ENCODE measurements at regions not wholly inside any gene's neighbourhood (a gene's known extent, or its start where the extent isn't known, plus 50 kb on each side); places are given as distances from the start of the nearest gene placed in this dataset.

- H3K4me3 ChIP-seq (ENCODE audit: low read depth, low read length): no peak overlapping the region
- TF ChIP-seq CTCF (IDR thresholded peaks at IDR 0.05; ENCODE audit: low read depth, low read length): no peak
Observed at GRCh38 chr6:114592506-114592905, 249.7 kb upstream of the HS3ST5 start.

GRCh38 chr6:114588726-114589125, 245.9 kb upstream of the HS3ST5 start:
- no peak for TF ChIP-seq CTCF (IDR thresholded peaks at IDR 0.05; ENCODE audit: low read depth, low read length)
- H3K4me3 ChIP-seq (ENCODE audit: low read depth, low read length): no peak overlapping the region

GRCh38 chr6:114586298-114586697, 243.5 kb upstream of the HS3ST5 start:
- no peak overlapping the region for H3K4me3 ChIP-seq (ENCODE audit: low read depth, low read length)
- no peak for TF ChIP-seq CTCF (IDR thresholded peaks at IDR 0.05; ENCODE audit: low read depth, low read length)

- TF ChIP-seq CTCF (IDR thresholded peaks at IDR 0.05; ENCODE audit: low read depth, low read length): no peak
- H3K4me3 ChIP-seq (ENCODE audit: low read depth, low read length): no peak overlapping the region
Observed at GRCh38 chr6:114581293-114581692, 238.5 kb upstream of the HS3ST5 start.

- no peak for TF ChIP-seq CTCF (IDR thresholded peaks at IDR 0.05; ENCODE audit: low read depth, low read length)
- no peak overlapping the region for H3K4me3 ChIP-seq (ENCODE audit: low read depth, low read length)
Observed at GRCh38 chr6:114580882-114581281, 238.1 kb upstream of the HS3ST5 start.

GRCh38 chr6:114579486-114579885, 236.7 kb upstream of the HS3ST5 start:
- no peak overlapping the region for H3K4me3 ChIP-seq (ENCODE audit: low read depth, low read length)
- TF ChIP-seq CTCF (IDR thresholded peaks at IDR 0.05; ENCODE audit: low read depth, low read length): no peak

- H3K4me3 ChIP-seq (ENCODE audit: low read depth, low read length): no peak overlapping the region
- TF ChIP-seq CTCF (IDR thresholded peaks at IDR 0.05; ENCODE audit: low read depth, low read length): no peak
Observed at GRCh38 chr6:114577109-114577508, 234.3 kb upstream of the HS3ST5 start.

Measured in WI38 (cell line).